ENCODE measurements at regions not wholly inside any gene's neighbourhood (a gene's known extent, or its start where the extent isn't known, plus 50 kb on each side); places are given as distances from the start of the nearest gene placed in this dataset.
"Not testable (repeated sequence)": the region's sequence is repeated elsewhere in the genome, so short reads cannot be mapped to it uniquely, and the experiment has no call there.

- no peak overlapping the region for H3K4me3 Mint-ChIP-seq
- H3K4me1 Mint-ChIP-seq = no peaks in the 10 kb centered on the region
- DNase-seq (no peak), ATAC-seq (no peak)
- peaks cover 6% of the 10 kb centered on the region for H3K36me3 Mint-ChIP-seq (ENCODE audit: low read depth)
- H3K9me3 Mint-ChIP-seq = peaks cover 27% of the 10 kb centered on the region
- no peaks in the 10 kb centered on the region for H3K27me3 Mint-ChIP-seq
- no peak overlapping the region for H3K27ac Mint-ChIP-seq
These were observed 117.1 kb upstream of the ANTXRL start for GRCh38 chr10:46169736-46170135.

DNA sequence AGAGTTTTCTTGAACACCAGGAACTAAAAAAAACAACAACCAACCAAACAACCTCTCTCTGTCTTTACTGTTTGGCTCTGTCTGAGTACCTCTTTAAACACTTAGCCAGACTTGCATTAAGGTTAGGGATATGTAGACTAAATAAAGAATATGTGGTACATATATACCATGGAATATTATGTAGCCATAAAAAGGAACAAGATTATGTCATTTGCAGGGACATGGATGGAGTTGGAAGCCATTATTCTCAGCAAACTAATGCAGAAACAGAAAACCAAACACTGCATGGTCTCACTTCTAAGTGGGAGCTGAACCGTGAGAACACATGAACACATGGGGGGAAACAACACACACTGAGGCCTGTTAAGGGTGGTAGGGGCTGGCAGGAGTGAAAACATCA is 116.0 kb upstream of the ANTXRL start:
- Mint-ChIP-seq H3K27ac (no peak overlapping the region), H3K4me3 (no peak overlapping the region), H3K9me3 (peaks cover 27% of the 10 kb centered on the region), H3K36me3 (ENCODE audit: low read depth) (peaks cover 6% of the 10 kb centered on the region), H3K4me1 (no peaks in the 10 kb centered on the region), H3K27me3 (no peaks in the 10 kb centered on the region)
- ATAC-seq = no peak
- no peak for DNase-seq

- H3K9me3 Mint-ChIP-seq = peaks cover 27% of the 10 kb centered on the region
- no peak overlapping the region for H3K27ac Mint-ChIP-seq
- peaks cover 6% of the 10 kb centered on the region for H3K36me3 Mint-ChIP-seq (ENCODE audit: low read depth)
- H3K4me1 Mint-ChIP-seq = no peaks in the 10 kb centered on the region
- ATAC-seq = no peak
- H3K27me3 Mint-ChIP-seq = no peaks in the 10 kb centered on the region
- no peak overlapping the region for H3K4me3 Mint-ChIP-seq
- no peak for DNase-seq
These were observed 115.1 kb upstream of the ANTXRL start for GRCh38 chr10:46171661-46172060.

- Mint-ChIP-seq H3K4me3 (no peak overlapping the region), H3K27me3 (no peaks in the 10 kb centered on the region), H3K9me3 (peaks cover 14% of the 10 kb centered on the region), H3K36me3 (ENCODE audit: low read depth) (peaks cover 2% of the 10 kb centered on the region), H3K27ac (no peak overlapping the region), H3K4me1 (no peaks in the 10 kb centered on the region)
- no peak for DNase-seq
- no peak for ATAC-seq
These were observed 111.5 kb upstream of the ANTXRL start for GRCh38 chr10:46175296-46175695.

GRCh38 chr10:46175831-46176230 is 111.0 kb upstream of the ANTXRL start:
- H3K4me1 Mint-ChIP-seq = no peaks in the 10 kb centered on the region
- ATAC-seq (no peak), DNase-seq (no peak)
- no peak overlapping the region for H3K4me3 Mint-ChIP-seq
- H3K27me3 Mint-ChIP-seq = no peaks in the 10 kb centered on the region
- H3K27ac Mint-ChIP-seq = no peak overlapping the region
- H3K9me3 Mint-ChIP-seq = peaks cover 9% of the 10 kb centered on the region
- H3K36me3 Mint-ChIP-seq (ENCODE audit: low read depth) = peaks cover under 1% of the 10 kb centered on the region

DNA sequence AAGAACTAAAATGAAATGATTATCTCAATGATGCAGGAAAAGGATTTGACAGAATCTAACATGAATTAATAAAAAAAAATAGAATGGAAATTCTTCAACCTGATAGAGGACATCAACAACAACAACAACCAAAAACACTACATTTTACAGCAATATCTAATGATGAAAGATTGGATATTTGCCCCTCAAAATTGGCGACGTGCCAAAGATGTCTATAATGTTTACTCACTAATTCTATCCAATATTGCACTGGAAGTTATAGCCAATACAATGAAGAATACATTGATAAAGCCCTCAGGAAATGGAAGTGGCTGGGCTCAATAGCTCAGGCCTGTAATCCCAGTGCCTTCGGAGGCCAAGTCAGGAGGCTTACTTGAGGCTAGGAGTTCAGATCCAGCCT is 99.4 kb upstream of the ANTXRL start:
- DNase-seq; H3K36me3 Mint-ChIP-seq (ENCODE audit: low read depth); ATAC-seq; H3K9me3 Mint-ChIP-seq; H3K27me3 Mint-ChIP-seq; H3K4me1 Mint-ChIP-seq; H3K27ac Mint-ChIP-seq; H3K4me3 Mint-ChIP-seq: not testable (repeated sequence)

DNA sequence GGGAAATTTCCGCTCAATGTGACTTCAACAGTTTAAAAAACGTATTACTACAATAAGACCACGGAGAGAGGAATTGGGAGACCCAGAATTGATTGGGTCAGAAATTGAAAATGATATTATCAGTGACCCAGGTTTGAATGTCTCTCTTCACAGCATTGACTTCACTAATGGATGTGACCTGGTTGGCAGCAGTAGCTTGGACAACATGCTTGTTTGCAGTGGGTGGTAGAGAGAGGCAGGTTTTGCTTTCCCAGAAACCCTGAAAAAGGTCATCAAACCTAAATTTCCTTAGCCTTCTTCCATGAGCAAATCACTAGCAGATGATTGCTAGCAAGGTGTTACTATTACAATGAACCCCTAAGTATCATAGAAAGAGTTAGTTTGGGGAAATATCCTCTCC is 89.7 kb upstream of the ANTXRL start:
- Mint-ChIP-seq H3K4me1 (peaks cover 13% of the 10 kb centered on the region), H3K36me3 (ENCODE audit: low read depth) (no peaks in the 10 kb centered on the region), H3K27ac (no peak overlapping the region), H3K4me3 (no peak overlapping the region), H3K27me3 (no peaks in the 10 kb centered on the region), H3K9me3 (peaks cover 5% of the 10 kb centered on the region)
- DNase-seq (no peak), ATAC-seq (no peak)

DNA sequence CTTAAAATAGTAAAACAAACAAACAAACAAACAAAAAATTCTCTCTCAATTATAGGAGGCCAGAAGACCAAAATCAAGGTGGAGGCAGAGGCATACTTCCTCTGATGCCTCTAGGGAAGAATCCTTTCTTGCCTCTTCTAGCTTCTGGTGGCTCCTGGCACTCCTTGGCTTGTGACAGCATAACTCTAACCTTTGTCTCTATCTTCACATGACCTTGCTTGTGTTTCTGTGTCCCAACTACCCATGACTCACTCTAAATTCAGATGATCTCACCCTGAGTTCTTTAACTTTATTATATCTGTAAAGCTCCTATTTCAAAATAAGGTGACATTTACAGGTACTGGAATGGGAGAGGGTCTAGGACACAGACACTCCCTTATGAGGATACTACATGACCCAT is 88.3 kb upstream of the ANTXRL start:
- Mint-ChIP-seq H3K36me3 (ENCODE audit: low read depth) (no peaks in the 10 kb centered on the region), H3K27me3 (no peaks in the 10 kb centered on the region), H3K4me1 (peaks cover 13% of the 10 kb centered on the region), H3K27ac (no peak overlapping the region), H3K9me3 (peaks cover 5% of the 10 kb centered on the region), H3K4me3 (no peak overlapping the region)
- no peak for ATAC-seq
- no peak for DNase-seq

DNA sequence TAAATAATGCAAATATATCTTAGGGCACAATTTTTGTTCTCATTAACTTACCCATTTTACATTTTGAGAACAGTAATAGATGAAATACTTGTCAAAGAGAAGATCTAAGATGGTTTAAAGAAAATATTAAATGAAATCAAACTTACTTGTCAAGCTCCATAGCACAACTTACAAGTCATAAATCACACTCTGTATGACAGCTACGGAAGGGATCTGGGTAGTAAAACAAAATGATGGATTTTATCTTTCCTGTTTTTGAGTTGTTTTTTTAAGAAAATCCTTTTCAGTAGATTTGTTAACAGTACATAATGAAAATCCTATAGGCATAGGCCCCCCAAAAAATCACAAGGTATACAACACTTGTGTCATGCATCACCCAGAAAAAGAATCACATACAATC is 84.4 kb upstream of the ANTXRL start:
- DNase-seq; H3K36me3 Mint-ChIP-seq (ENCODE audit: low read depth); H3K27ac Mint-ChIP-seq; H3K4me1 Mint-ChIP-seq; H3K27me3 Mint-ChIP-seq; H3K9me3 Mint-ChIP-seq; H3K4me3 Mint-ChIP-seq; ATAC-seq: not testable (repeated sequence)

DNA sequence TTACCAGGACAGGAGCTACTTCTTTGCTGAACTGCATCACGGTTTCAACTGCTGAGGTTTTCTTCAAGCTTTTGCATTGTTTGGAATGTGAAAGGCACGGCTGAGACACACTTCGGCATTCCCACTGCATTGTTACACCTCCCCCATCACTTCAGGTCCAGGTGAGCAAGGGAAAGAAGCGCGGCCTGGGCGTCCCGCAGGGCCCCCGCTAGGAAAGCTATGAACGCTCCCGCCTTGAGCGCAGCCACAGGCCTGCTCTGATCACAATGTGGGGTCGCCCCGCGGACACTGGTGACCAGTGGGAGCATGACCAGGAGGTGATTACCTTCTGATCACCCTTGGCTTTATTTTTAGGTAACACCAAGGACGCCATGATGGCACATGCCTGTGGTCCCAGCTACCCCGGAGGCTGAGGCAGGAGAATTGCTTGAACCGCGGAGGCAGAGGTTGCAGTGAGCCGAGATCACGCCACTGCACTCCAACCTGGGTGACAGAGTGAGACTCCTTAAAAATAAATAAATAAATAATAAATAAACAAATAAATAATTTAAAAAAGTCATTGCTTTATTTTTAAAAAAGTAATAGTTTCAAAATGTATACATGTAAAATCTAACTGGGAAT is 82.2 kb upstream of the ANTXRL start:
- not testable (repeated sequence) for ATAC-seq; DNase-seq; H3K36me3 Mint-ChIP-seq (ENCODE audit: low read depth); H3K4me3 Mint-ChIP-seq; H3K27me3 Mint-ChIP-seq; H3K9me3 Mint-ChIP-seq; H3K27ac Mint-ChIP-seq; H3K4me1 Mint-ChIP-seq

DNA sequence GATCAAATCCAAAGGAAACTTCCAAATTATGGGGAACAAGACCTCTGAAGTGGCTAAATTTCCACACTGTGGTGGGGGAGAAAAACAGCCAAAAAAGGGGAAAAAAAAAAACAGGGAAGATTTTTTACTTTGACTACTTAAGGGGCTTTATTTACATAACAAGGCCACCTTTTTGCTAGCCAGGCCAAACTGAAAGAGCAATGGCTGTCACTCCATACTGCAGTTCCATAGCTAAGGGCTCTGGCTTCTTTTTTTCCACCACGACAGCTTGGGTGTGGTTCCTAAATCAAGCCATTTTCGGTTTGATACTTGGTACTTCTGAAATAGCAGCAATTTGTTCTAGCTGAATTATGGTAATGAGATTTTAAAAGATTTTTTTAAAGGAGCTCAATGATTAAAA is 76.4 kb upstream of the ANTXRL start:
- H3K36me3 Mint-ChIP-seq (ENCODE audit: low read depth); H3K27me3 Mint-ChIP-seq; ATAC-seq; H3K4me1 Mint-ChIP-seq; H3K9me3 Mint-ChIP-seq; H3K4me3 Mint-ChIP-seq; DNase-seq; H3K27ac Mint-ChIP-seq: not testable (repeated sequence)

DNA sequence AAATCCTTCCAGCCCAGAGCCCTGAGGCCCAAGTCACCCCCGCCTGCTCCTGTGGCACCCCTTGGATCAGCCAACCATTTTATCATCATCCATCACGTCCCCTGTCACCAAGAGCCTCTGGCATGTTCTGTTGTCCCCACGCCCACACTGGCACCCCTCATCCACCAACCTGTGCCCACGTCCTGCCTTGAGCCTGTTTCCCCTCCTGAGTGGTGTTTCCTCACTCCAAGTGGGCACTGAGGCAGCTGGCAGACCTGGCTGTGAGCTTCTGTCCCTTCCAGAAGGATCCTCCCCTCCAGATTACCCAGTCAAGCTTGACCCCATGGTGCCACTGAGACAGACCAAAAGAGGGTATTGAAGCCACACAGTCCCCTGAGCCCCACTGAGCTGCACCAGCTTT is 71.4 kb upstream of the ANTXRL start:
- Mint-ChIP-seq H3K4me1 (peaks cover 12% of the 10 kb centered on the region), H3K9me3 (no peaks in the 10 kb centered on the region), H3K4me3 (no peak overlapping the region), H3K36me3 (ENCODE audit: low read depth) (peaks cover 3% of the 10 kb centered on the region), H3K27ac (no peak overlapping the region), H3K27me3 (no peaks in the 10 kb centered on the region)
- no peak for ATAC-seq
- DNase-seq = no peak

- H3K9me3 Mint-ChIP-seq = no peaks in the 10 kb centered on the region
- H3K4me3 Mint-ChIP-seq = no peak overlapping the region
- peaks cover 12% of the 10 kb centered on the region for H3K4me1 Mint-ChIP-seq
- H3K27me3 Mint-ChIP-seq = no peaks in the 10 kb centered on the region
- DNase-seq (no peak), ATAC-seq (no peak)
- H3K36me3 Mint-ChIP-seq (ENCODE audit: low read depth) = peaks cover 3% of the 10 kb centered on the region
- H3K27ac Mint-ChIP-seq = no peak overlapping the region
These were observed 70.7 kb upstream of the ANTXRL start for GRCh38 chr10:46216003-46216634.

DNA sequence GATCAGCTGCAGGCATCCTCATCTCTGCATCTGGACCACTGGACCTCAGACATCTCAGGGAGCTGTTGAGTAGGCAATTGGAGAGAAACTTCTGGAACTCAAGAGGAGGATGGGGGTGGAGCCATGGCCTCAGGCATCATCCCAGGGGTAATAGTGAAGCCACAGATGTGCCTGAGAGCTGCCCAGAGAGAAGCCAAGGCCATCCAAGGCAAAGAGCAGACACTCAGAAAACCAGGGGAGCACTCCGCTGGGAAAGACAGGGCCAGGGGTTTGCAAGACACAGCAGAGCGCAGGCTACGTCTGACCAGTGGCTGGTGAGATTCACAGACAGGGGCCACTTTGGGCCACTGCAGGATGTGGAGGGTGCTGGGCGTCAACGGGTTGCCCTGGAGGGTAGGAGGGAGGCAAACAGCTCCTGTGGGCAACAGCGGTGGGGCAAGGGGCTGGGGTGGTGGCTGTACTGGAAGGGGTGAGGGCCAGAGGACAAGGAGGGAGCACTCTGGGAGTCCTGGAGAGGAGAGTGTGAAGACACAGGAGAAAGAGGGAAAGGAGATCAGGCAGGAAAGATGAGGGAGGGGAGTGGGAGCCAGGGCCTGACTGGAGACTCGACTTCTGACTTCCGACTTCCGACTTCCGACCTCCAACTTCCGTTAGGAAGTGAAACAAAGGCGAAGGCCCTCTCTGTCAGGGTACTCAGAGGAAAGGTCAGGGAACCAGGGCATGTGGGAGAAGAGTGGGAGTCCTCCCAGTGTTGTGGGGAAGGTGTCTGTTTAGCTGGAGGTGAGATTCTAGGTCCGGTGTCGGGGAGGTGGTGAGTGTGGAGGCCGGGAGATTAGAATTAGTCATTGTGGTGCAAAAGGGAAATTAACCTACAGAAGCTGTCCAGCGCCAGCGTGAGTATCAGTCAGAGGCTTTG is 69.7 kb upstream of the ANTXRL start:
- no peak overlapping the region for H3K4me3 Mint-ChIP-seq
- H3K4me1 Mint-ChIP-seq = peaks cover 12% of the 10 kb centered on the region
- no peaks in the 10 kb centered on the region for H3K27me3 Mint-ChIP-seq
- ATAC-seq (peak; percentile 56), DNase-seq (no peak)
- no peaks in the 10 kb centered on the region for H3K9me3 Mint-ChIP-seq
- H3K27ac Mint-ChIP-seq = no peak overlapping the region
- peaks cover 3% of the 10 kb centered on the region for H3K36me3 Mint-ChIP-seq (ENCODE audit: low read depth)
